ENCODE measurements at regions not wholly inside any gene's neighbourhood (a gene's known extent, or its start where the extent isn't known, plus 50 kb on each side); places are given as distances from the start of the nearest gene placed in this dataset.

GRCh38 chr3:147915057-147915456, 505.9 kb downstream of the ZIC1 start:
- 74 to 82% (median 78%) methylated on average over 5 of the region's 5 CpGs for WGBS, 5 donors
- DNase-seq: no peak
- no peaks in the 10 kb centered on the region for H3K4me1 ChIP-seq
- no peak overlapping the region for H3K27ac ChIP-seq
- H3K4me3 ChIP-seq: no peak overlapping the region
- H3K36me3 ChIP-seq: no peaks in the 10 kb centered on the region
- TF ChIP-seq POLR2A (IDR thresholded peaks at IDR 0.05) (no peak), POLR2AphosphoS5 (IDR thresholded peaks at IDR 0.05) (no peak)
- TF ChIP-seq, protein P1, sequence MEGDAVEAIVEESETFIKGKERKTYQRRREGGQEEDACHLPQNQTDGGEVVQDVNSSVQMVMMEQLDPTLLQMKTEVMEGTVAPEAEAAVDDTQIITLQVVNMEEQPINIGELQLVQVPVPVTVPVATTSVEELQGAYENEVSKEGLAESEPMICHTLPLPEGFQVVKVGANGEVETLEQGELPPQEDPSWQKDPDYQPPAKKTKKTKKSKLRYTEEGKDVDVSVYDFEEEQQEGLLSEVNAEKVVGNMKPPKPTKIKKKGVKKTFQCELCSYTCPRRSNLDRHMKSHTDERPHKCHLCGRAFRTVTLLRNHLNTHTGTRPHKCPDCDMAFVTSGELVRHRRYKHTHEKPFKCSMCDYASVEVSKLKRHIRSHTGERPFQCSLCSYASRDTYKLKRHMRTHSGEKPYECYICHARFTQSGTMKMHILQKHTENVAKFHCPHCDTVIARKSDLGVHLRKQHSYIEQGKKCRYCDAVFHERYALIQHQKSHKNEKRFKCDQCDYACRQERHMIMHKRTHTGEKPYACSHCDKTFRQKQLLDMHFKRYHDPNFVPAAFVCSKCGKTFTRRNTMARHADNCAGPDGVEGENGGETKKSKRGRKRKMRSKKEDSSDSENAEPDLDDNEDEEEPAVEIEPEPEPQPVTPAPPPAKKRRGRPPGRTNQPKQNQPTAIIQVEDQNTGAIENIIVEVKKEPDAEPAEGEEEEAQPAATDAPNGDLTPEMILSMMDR (IDR thresholded peaks at IDR 0.05 in 8 of 11, conservative IDR thresholded peaks at IDR 0.05 in 3 of 11): no peak
- peaks cover 0 to 11% (median 8%) of the 10 kb centered on the region in 8 donors for H3K9me3 ChIP-seq
- no peaks in the 10 kb centered on the region for H3K27me3 ChIP-seq (replicated peaks in 1 of 7)
- intact Hi-C loops (cut with DNase I; ENCODE audit: low total_unique reads): no loop called here

- no peak overlapping the region for H3K4me3 ChIP-seq
- H3K27me3 ChIP-seq (replicated peaks in 1 of 7): no peaks in the 10 kb centered on the region
- H3K9me3 ChIP-seq: no peaks in the 10 kb centered on the region
- no peaks in the 10 kb centered on the region for H3K36me3 ChIP-seq
- 85 to 92% (median 88%) methylated on average over 4 of the region's 4 CpGs for WGBS, 5 donors
- TF ChIP-seq POLR2A (IDR thresholded peaks at IDR 0.05) (no peak), POLR2AphosphoS5 (IDR thresholded peaks at IDR 0.05) (no peak)
- TF ChIP-seq, protein P1 (IDR thresholded peaks at IDR 0.05 in 8 of 11, conservative IDR thresholded peaks at IDR 0.05 in 3 of 11): no peak
- DNase-seq: no peak
- intact Hi-C loops (cut with DNase I; ENCODE audit: low total_unique reads): no loop called here
- no peaks in the 10 kb centered on the region for H3K4me1 ChIP-seq
- H3K27ac ChIP-seq: no peak overlapping the region
These were observed 510.3 kb downstream of the ZIC1 start for GRCh38 chr3:147919496-147919895.

DNA sequence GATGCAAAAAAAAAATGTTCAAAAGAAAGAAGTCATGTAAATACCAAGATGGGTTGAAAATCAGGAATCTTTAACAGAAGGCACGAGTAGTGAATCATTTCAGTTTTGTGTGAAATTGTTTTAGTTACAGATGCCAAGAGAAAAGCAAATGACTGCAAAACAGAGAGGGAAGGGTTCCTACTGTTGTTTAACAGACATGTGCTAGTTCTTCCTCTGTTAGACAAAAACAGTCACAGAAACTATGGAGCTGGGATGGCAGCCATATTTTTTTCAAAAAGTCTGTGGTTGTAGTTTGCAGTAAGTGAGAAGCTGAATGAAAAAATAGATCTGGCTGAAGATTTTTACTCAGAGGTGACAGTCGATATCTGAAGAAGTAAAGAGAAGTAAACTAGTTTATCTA, 511.9 kb downstream of the ZIC1 start:
- Histone ChIP-seq H3K4me1 (no peaks in the 10 kb centered on the region), H3K27ac (no peak overlapping the region), H3K4me3 (no peak overlapping the region), H3K9me3 (no peaks in the 10 kb centered on the region), H3K27me3 (replicated peaks in 1 of 7) (no peaks in the 10 kb centered on the region), H3K36me3 (no peaks in the 10 kb centered on the region)
- intact Hi-C loops (cut with DNase I; ENCODE audit: low total_unique reads): no loop called here
- 72 to 75% (median 73%) methylated on average over 2 of the region's 2 CpGs for WGBS, 5 donors
- TF ChIP-seq, protein P1 (IDR thresholded peaks at IDR 0.05 in 8 of 11, conservative IDR thresholded peaks at IDR 0.05 in 3 of 11): no peak
- TF ChIP-seq POLR2AphosphoS5 (IDR thresholded peaks at IDR 0.05): no peak
- no peak for TF ChIP-seq POLR2A (IDR thresholded peaks at IDR 0.05)
- DNase-seq: no peak

- Histone ChIP-seq H3K27me3 (replicated peaks in 1 of 7) (no peaks in the 10 kb centered on the region), H3K27ac (no peak overlapping the region), H3K36me3 (no peaks in the 10 kb centered on the region), H3K9me3 (no peaks in the 10 kb centered on the region), H3K4me1 (no peaks in the 10 kb centered on the region), H3K4me3 (no peak overlapping the region)
- intact Hi-C loops (cut with DNase I; ENCODE audit: low total_unique reads): no loop called here
- 40 to 52% (median 45%) methylated on average over 1 of the region's 1 CpG for WGBS, 5 donors
- TF ChIP-seq, protein P1 (IDR thresholded peaks at IDR 0.05 in 8 of 11, conservative IDR thresholded peaks at IDR 0.05 in 3 of 11): no peak
- DNase-seq: no peak
These were observed 515.6 kb downstream of the ZIC1 start for GRCh38 chr3:147924755-147925154.
